ENCODE measurements at regions not wholly inside any gene's neighbourhood (a gene's known extent, or its start where the extent isn't known, plus 50 kb on each side); places are given as distances from the start of the nearest gene placed in this dataset.
"Not testable (repeated sequence)": the region's sequence is repeated elsewhere in the genome, so short reads cannot be mapped to it uniquely, and the experiment has no call there.

DNA sequence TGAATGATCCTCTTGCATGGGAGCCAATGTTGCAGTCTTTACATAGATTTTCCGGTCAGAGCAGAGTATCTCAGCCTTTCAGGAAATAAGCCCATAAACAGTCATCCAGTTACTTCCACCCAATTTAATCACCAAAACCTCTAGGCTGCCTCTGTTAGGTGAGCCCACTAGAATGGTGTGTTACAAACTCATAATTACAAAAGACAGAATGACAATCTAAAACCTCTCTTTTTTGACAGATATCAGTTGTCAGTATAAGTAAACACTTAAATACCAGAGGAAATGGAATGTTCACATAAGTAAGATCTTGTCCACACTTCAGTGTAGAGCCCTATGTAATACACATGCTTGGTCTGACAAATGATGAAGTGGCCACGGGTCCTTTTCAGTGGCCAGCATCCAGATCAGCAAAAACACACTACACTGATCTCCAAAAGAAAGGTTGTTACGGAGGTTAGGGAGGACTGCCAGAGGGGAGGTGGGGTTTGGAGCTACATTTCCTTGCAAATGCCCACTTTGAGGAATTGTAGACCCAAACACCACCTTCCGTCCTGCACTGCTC, 71.3 kb upstream of the FBXO28 start:
- no TSS peak for BruUV-seq (replicated peaks)

DNA sequence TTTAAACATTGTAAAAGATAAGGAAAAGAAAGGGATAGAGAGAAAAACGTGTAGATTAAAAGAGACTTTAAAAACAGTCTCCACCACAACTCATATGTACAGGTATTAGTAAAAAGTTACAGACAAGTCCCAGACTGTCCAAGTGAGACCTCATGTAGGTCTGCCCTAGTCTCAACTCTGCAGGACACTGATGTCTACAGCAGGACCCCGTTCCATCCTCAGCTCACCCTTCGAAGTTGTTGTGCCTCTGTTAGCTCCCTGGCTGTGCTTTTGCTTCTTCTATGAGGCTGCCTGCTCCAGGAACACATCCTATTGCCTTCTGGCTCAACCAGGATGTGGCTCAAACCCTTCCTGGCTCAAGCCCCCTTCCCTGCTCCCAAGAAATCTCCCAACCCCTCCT, 72.9 kb upstream of the FBXO28 start:
- Histone ChIP-seq H3K4me3 (ENCODE audit: low read depth, low read length, poor library complexity, severe bottlenecking) (no peak overlapping the region), H3K9me3 (ENCODE audit: low read depth, low read length, poor library complexity, severe bottlenecking) (no peaks in the 10 kb centered on the region), H3K4me1 (ENCODE audit: insufficient read depth, low read length, poor library complexity, severe bottlenecking) (peaks cover 13% of the 10 kb centered on the region), H3K27me3 (replicated peaks; ENCODE audit: insufficient read depth, low read depth, low read length, poor library complexity) (no peaks in the 10 kb centered on the region), H3K36me3 (ENCODE audit: insufficient read depth, low read length, poor library complexity, severe bottlenecking) (no peaks in the 10 kb centered on the region), H3K27ac (ENCODE audit: low read depth, low read length, poor library complexity, severe bottlenecking) (no peak overlapping the region)
- POLR2A ChIA-PET (ENCODE audit: low non-redundant PET) = no interaction called here
- CTCF ChIA-PET = no interaction called here
- intact Hi-C loops (cut with micrococcal nuclease; ENCODE audit: unreplicated experiment) = no loop called here
- no peak for TF ChIP-seq EZH2 (IDR thresholded peaks at IDR 0.05; ENCODE audit: borderline replicate concordance, low read depth, low read length, poor library complexity, severe bottlenecking)
- TF ChIP-seq, protein P1, sequence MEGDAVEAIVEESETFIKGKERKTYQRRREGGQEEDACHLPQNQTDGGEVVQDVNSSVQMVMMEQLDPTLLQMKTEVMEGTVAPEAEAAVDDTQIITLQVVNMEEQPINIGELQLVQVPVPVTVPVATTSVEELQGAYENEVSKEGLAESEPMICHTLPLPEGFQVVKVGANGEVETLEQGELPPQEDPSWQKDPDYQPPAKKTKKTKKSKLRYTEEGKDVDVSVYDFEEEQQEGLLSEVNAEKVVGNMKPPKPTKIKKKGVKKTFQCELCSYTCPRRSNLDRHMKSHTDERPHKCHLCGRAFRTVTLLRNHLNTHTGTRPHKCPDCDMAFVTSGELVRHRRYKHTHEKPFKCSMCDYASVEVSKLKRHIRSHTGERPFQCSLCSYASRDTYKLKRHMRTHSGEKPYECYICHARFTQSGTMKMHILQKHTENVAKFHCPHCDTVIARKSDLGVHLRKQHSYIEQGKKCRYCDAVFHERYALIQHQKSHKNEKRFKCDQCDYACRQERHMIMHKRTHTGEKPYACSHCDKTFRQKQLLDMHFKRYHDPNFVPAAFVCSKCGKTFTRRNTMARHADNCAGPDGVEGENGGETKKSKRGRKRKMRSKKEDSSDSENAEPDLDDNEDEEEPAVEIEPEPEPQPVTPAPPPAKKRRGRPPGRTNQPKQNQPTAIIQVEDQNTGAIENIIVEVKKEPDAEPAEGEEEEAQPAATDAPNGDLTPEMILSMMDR (conservative IDR thresholded peaks at IDR 0.05; ENCODE audit: low read depth, low read length) = no peak
- DNase-seq (ENCODE audit: low spot score) = no peak
- BruUV-seq (replicated peaks) = no TSS peak

More for the DNA sequence above, 71.3 kb upstream of the FBXO28 start:
- H3K27me3 ChIP-seq (replicated peaks; ENCODE audit: insufficient read depth, low read depth, low read length, poor library complexity) = no peaks in the 10 kb centered on the region
- ChIA-PET CTCF (no interaction called here), POLR2A (ENCODE audit: low non-redundant PET) (no interaction called here)
- peaks cover 13% of the 10 kb centered on the region for H3K4me1 ChIP-seq (ENCODE audit: insufficient read depth, low read length, poor library complexity, severe bottlenecking)
- intact Hi-C loops (cut with micrococcal nuclease; ENCODE audit: unreplicated experiment) = no loop called here
- peak overlapping the region; percentile 1 for H3K27ac ChIP-seq (ENCODE audit: low read depth, low read length, poor library complexity, severe bottlenecking)
- H3K36me3 ChIP-seq (ENCODE audit: insufficient read depth, low read length, poor library complexity, severe bottlenecking) = no peaks in the 10 kb centered on the region
- TF ChIP-seq, protein P1 (conservative IDR thresholded peaks at IDR 0.05; ENCODE audit: low read depth, low read length) = no peak
- no peak for TF ChIP-seq EZH2 (IDR thresholded peaks at IDR 0.05; ENCODE audit: borderline replicate concordance, low read depth, low read length, poor library complexity, severe bottlenecking)
- peak; percentile 82 for DNase-seq (ENCODE audit: low spot score)
- no peaks in the 10 kb centered on the region for H3K9me3 ChIP-seq (ENCODE audit: low read depth, low read length, poor library complexity, severe bottlenecking)
- no peak overlapping the region for H3K4me3 ChIP-seq (ENCODE audit: low read depth, low read length, poor library complexity, severe bottlenecking)

DNA sequence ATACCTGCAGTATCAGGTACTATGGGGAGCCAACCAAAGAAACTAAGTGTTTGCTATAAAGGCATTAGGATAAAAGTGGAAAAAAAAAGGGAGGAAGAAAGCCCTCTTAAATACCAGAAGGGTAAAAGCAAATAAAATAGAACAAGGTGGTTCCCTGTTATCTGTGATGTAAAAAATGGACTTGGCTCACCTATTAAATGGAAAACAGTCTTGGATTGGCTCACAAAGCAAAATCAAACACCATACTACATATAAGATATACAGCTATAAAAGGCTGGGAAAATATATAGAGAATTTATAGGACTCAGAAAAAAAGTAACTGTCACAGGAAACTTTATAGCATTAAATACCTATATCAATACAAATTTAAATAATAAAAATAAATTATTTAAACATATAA, 73.5 kb upstream of the FBXO28 start:
- peaks cover 13% of the 10 kb centered on the region for H3K4me1 ChIP-seq (ENCODE audit: insufficient read depth, low read length, poor library complexity, severe bottlenecking)
- CTCF ChIA-PET; H3K27me3 ChIP-seq (replicated peaks; ENCODE audit: insufficient read depth, low read depth, low read length, poor library complexity); intact Hi-C loops (cut with micrococcal nuclease; ENCODE audit: unreplicated experiment); POLR2A ChIA-PET (ENCODE audit: low non-redundant PET); H3K27ac ChIP-seq (ENCODE audit: low read depth, low read length, poor library complexity, severe bottlenecking); H3K4me3 ChIP-seq (ENCODE audit: low read depth, low read length, poor library complexity, severe bottlenecking); BruUV-seq (replicated peaks); H3K36me3 ChIP-seq (ENCODE audit: insufficient read depth, low read length, poor library complexity, severe bottlenecking); H3K9me3 ChIP-seq (ENCODE audit: low read depth, low read length, poor library complexity, severe bottlenecking); DNase-seq (ENCODE audit: low spot score): not testable (repeated sequence)

DNA sequence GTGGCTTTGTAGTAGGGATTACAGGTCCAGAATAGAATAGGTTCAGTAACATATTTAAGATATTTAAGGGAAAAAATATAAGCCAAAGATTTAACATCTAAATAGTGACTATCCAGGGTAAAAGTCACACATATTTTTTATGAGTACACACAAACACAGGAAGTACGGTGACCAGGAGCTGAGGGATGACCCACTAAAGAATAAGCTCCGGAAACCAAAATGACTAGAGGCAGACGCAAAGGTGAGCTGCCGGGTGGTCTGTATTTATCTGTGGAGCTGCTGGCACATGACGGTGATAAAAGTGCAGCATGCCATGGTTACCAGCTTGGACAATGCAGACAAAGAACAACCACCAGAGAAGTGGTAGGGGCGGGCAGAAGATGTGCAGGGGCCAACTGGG, 73.9 kb upstream of the FBXO28 start:
- intact Hi-C loops (cut with micrococcal nuclease; ENCODE audit: unreplicated experiment); H3K4me3 ChIP-seq (ENCODE audit: low read depth, low read length, poor library complexity, severe bottlenecking); CTCF ChIA-PET; H3K27me3 ChIP-seq (replicated peaks; ENCODE audit: insufficient read depth, low read depth, low read length, poor library complexity); POLR2A ChIA-PET (ENCODE audit: low non-redundant PET); BruUV-seq (replicated peaks); H3K27ac ChIP-seq (ENCODE audit: low read depth, low read length, poor library complexity, severe bottlenecking); H3K36me3 ChIP-seq (ENCODE audit: insufficient read depth, low read length, poor library complexity, severe bottlenecking); DNase-seq (ENCODE audit: low spot score); H3K9me3 ChIP-seq (ENCODE audit: low read depth, low read length, poor library complexity, severe bottlenecking): not testable (repeated sequence)
- H3K4me1 ChIP-seq (ENCODE audit: insufficient read depth, low read length, poor library complexity, severe bottlenecking) = peaks cover 13% of the 10 kb centered on the region

DNA sequence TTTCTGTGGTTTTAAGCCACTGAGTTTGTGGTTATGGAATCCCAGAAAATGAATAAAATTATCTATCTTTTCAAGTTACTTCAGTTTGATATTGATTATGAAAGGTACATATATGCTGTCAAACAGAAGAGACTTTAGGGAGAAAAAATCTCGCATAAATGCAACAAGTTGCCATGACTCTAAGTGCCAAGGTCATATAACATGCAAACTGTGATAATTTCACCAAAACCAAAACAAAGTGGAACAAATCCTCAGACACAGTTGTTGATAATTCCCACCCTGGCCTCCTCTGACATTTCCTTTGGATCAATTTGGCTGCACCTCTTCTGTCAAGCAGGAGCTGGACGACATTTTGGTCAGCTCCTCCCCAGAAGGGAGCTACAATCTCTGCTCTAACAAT, 75.1 kb upstream of the FBXO28 start:
- peaks cover 13% of the 10 kb centered on the region for H3K4me1 ChIP-seq (ENCODE audit: insufficient read depth, low read length, poor library complexity, severe bottlenecking)
- POLR2A ChIA-PET (ENCODE audit: low non-redundant PET); BruUV-seq (replicated peaks); H3K9me3 ChIP-seq (ENCODE audit: low read depth, low read length, poor library complexity, severe bottlenecking); CTCF ChIA-PET; intact Hi-C loops (cut with micrococcal nuclease; ENCODE audit: unreplicated experiment); H3K27me3 ChIP-seq (replicated peaks; ENCODE audit: insufficient read depth, low read depth, low read length, poor library complexity); H3K36me3 ChIP-seq (ENCODE audit: insufficient read depth, low read length, poor library complexity, severe bottlenecking); DNase-seq (ENCODE audit: low spot score); H3K4me3 ChIP-seq (ENCODE audit: low read depth, low read length, poor library complexity, severe bottlenecking); H3K27ac ChIP-seq (ENCODE audit: low read depth, low read length, poor library complexity, severe bottlenecking): not testable (repeated sequence)

DNA sequence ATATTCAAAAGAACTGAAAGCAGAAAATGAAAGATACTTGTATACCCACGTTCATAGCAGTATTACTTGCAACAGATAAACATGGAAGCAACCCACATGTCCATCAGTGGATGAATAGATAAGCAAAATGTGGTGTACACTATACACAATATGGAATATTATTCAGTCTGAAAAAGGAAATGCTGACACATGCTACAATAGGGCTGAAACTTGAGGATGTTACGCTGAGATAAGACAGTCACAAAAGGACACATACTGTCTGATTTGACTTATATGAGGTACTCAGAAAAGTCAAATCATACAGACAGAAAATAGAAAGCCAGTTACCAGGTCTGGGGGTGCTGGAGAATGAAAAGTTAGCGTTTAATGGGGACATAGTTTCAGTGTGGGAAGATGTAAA, 76.5 kb upstream of the FBXO28 start:
- DNase-seq (ENCODE audit: low spot score); intact Hi-C loops (cut with micrococcal nuclease; ENCODE audit: unreplicated experiment); BruUV-seq (replicated peaks); H3K4me1 ChIP-seq (ENCODE audit: insufficient read depth, low read length, poor library complexity, severe bottlenecking); POLR2A ChIA-PET (ENCODE audit: low non-redundant PET); H3K27me3 ChIP-seq (replicated peaks; ENCODE audit: insufficient read depth, low read depth, low read length, poor library complexity); H3K4me3 ChIP-seq (ENCODE audit: low read depth, low read length, poor library complexity, severe bottlenecking); CTCF ChIA-PET; H3K36me3 ChIP-seq (ENCODE audit: insufficient read depth, low read length, poor library complexity, severe bottlenecking); H3K9me3 ChIP-seq (ENCODE audit: low read depth, low read length, poor library complexity, severe bottlenecking); H3K27ac ChIP-seq (ENCODE audit: low read depth, low read length, poor library complexity, severe bottlenecking): not testable (repeated sequence)
